Spleen (tissue), 7 donors: ENCODE measurements at regions not wholly inside any gene's neighbourhood (a gene's known extent, or its start where the extent isn't known, plus 50 kb on each side); places are given as distances from the start of the nearest gene placed in this dataset.

Experiments used
- CTCF ChIP-seq, 11 experiments: fragments of 200-600 bp in 7 of 11; fragments of 450-650 bp in 4 of 11; sonication (generic) in 4 of 11; IDR thresholded peaks in 8 of 11; conservative IDR thresholded peaks in 3 of 11; 1 replicate in 7 of 11; 2 replicates in 4 of 11; pipeline versions ENCODE4 v1.4.0 to v1.8.0; 2016 to 2021; ENCODE audit warnings: antibody characterized with exemption in 11 of 11, inconsistent platforms in 4 of 11, mild to moderate bottlenecking in 1 of 11
- POLR2A ChIP-seq, 3 donors: fragments of 450-650 bp; IDR thresholded peaks; one replicate each; pipeline ENCODE4 v1.5.1; 2017; ENCODE audit warnings: antibody characterized with exemption in 3 of 3, mild to moderate bottlenecking in 1 of 3
- donor health status: DM: no; HTN: no; CAD: no; lungs with moderate emphysema.
- donor health status: DM: no; HTN: no; CAD: no.
- donor health status: DM: no; HTN: no; CAD: no.

GRCh38 chr13:106899442-106899841, 331.5 kb upstream of the ARGLU1 start:
- TF ChIP-seq CTCF (IDR thresholded peaks at IDR 0.05 in 8 of 11, conservative IDR thresholded peaks at IDR 0.05 in 3 of 11) (no peak), POLR2A (IDR thresholded peaks at IDR 0.05) (no peak)
